ENCODE measurements at regions not wholly inside any gene's neighbourhood (a gene's known extent, or its start where the extent isn't known, plus 50 kb on each side); places are given as distances from the start of the nearest gene placed in this dataset.
"Not testable (repeated sequence)": the region's sequence is repeated elsewhere in the genome, so short reads cannot be mapped to it uniquely, and the experiment has no call there.

GRCh38 chr11:110347660-110348059 is 51.2 kb upstream of the RDX start:
- DNase-seq = no peak

- no peak for DNase-seq
Observed at GRCh38 chr11:110349138-110349996, 53.0 kb upstream of the RDX start.

- DNase-seq = not testable (repeated sequence)
Observed at GRCh38 chr11:110349997-110350383, 53.6 kb upstream of the RDX start.

- no peak for DNase-seq
Observed at GRCh38 chr11:110355011-110355744, 58.8 kb upstream of the RDX start.

- DNase-seq = no peak
Observed at GRCh38 chr11:110356762-110357671, 60.6 kb upstream of the RDX start.

- no peak for DNase-seq
Observed at GRCh38 chr11:110358336-110358735, 61.9 kb upstream of the RDX start.

- DNase-seq = not testable (repeated sequence)
Observed at GRCh38 chr11:110360781-110361408, 64.5 kb upstream of the RDX start.

GRCh38 chr11:110362971-110363509 is 66.6 kb upstream of the RDX start:
- no peak for DNase-seq

GRCh38 chr11:110366291-110366690 is 63.5 kb upstream of the FDX1 start:
- no peak for DNase-seq

GRCh38 chr11:110367571-110367970 is 62.2 kb upstream of the FDX1 start:
- no peak for DNase-seq

GRCh38 chr11:110371084-110371483 is 58.7 kb upstream of the FDX1 start:
- DNase-seq = no peak

GRCh38 chr11:110373051-110373702 is 56.6 kb upstream of the FDX1 start:
- DNase-seq = no peak

- no peak for DNase-seq
Observed at GRCh38 chr11:110374921-110375320, 54.8 kb upstream of the FDX1 start.

GRCh38 chr11:110375351-110375750 is 54.4 kb upstream of the FDX1 start:
- no peak for DNase-seq

GRCh38 chr11:110376021-110376420 is 53.7 kb upstream of the FDX1 start:
- no peak for DNase-seq

GRCh38 chr11:110376711-110377324 is 52.9 kb upstream of the FDX1 start:
- peak; percentile 54 for DNase-seq

- no peak for DNase-seq
Observed at GRCh38 chr11:110377434-110377833, 52.3 kb upstream of the FDX1 start.

GRCh38 chr11:110379261-110379660 is 50.5 kb upstream of the FDX1 start:
- no peak for DNase-seq

- no peak for DNase-seq
Observed at GRCh38 chr11:110379936-110380335, 49.8 kb upstream of the FDX1 start.

Data from NCI-H524 treated with DMSO at 0.1 percent for 48 hours (cell line).